NCI-H82 treated with DMSO at 0.1 percent for 48 hours (cell line): ENCODE measurements at regions not wholly inside any gene's neighbourhood (a gene's known extent, or its start where the extent isn't known, plus 50 kb on each side); places are given as distances from the start of the nearest gene placed in this dataset.

Experiments used
- DNase-seq: peaks from one replicate; lab custom pipeline; 2025; ENCODE audit not compliant: unreplicated experiment; lab: John Stamatoyannopoulos, UW

DNA sequence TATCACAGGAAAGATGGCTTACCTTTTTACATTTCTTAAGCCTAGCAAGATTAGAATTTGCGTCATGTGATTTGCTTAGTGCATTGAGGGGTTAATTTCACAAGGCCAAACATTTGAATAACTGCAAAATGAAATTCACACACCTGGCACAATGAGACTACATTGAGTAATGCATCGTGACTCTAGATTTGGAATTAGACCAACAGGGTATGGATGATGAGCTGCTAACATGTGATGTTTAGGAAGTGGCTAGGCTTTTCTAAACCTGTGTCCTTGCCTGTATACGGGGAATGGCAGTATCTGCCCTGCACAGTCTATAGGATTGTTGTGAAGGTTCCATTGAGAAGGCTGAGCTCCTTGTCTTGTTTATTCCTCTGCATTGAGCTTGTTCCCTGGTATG is 160.1 kb downstream of the MFSD1 start:
- peak; percentile 17 for DNase-seq

DNA sequence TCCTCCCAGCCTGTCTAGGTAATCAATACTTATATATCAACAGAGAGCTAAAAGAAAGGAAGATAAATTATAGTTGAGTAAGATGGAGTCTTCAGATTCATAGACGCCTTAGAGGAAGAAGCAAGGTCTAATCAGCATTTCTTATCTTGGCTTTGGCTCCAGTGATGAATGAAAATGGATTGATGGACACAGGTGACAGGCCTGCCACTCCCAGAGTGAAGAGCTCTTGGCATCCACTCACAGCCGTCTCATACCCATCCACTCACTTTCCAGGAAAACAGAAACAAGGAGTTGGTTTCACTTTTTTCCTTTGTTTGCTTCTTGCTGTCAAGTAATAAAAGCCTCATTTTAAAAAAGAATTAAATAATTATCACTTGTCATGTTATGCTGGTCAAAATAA is 168.2 kb downstream of the MFSD1 start:
- no peak for DNase-seq

DNA sequence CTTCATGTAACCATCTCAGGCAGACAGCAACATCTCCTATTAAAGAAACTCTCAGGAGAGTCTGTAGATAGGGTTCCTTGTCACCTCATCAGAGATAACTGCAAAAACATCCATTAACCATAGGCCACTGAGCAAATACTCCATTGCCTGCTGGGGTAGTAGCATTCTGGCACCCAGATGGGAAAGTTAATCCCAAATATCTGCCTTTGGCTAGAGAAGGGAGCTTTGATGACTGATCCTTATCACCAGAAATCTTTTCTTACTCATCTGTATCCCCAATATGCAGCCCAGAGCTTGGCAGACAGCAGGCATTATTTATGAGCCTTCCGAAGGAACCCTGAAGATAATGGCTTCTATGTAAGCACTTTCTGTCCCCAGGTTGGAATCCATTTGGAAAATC is 173.1 kb downstream of the MFSD1 start:
- no peak for DNase-seq

DNA sequence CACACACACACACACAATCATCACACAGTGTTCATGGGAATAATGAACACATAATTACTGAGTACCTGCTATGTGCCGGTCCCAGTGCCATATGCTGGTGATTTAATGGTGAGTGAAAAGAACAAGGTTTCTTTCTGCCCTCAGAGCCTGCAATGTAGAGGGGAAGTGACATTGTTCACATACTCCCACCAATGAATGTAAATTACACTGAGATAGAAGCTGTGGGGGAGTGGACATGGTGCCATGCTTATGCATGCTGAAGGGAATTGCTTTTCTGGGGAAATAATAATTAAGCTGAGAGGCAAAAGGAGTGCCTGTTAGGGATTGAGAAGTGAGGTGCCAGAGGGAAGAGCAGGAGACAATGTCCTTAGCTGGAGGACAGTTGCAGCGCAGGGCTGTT is 175.1 kb downstream of the MFSD1 start:
- DNase-seq: no peak

DNA sequence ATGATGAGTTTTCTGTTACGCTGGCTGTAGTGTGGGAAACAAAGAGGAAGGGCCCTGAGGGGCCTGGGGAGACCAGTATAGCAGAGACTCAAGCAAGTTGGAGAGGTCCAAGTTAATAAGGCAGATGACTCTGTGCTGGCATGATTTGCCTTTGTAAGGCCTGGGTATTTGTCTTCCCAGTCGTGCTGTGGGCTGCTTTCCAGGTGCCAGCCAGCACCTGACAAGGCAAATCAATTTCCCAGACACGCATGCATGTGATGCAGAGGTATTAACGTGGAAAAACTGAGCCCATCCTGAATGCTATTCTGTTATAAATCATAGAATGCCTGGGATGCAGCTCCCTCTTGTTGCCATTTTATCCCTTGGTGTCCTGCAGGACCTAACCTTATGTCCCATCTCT is 175.6 kb downstream of the MFSD1 start:
- DNase-seq: no peak

DNA sequence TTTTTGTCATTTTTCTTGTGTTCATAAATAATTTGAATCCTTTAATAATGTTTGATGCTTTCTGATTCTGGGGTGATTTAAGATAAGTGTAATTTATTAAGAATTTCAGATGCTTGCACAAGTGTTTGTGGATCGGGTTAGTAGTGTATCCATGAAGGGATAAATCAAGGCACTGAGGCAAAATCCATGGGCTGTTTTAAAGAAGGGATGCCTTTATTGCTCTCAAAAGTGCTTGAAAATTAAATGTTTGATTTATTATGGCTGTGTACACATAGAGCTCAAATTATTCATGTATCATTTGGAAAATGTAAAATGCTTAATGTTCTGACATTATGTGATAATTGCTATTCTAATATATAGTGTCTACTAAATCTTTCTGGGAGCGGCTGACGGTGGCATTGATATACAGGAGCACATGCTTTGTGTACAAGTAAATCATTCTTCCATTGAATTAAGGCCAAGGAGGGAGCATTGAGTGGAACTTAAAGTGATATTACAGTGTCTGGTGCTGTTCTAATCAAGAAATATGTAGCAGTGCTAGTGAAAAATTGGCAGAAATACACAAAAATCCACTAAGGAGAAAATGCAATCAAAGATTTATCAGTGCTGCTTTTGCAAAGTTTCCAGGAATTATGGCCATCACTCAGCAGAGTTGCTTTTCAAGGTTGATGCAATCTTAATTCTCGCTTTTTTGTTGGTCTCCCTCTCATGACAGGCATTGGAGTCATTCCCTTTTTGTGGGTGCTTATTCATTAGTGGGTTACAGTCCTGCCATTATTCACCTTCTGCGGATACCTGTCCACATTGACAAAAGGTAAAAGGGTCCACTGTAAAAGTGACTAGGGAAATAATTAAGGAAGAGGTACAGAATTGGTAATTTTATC is 181.6 kb downstream of the MFSD1 start:
- no peak for DNase-seq

DNA sequence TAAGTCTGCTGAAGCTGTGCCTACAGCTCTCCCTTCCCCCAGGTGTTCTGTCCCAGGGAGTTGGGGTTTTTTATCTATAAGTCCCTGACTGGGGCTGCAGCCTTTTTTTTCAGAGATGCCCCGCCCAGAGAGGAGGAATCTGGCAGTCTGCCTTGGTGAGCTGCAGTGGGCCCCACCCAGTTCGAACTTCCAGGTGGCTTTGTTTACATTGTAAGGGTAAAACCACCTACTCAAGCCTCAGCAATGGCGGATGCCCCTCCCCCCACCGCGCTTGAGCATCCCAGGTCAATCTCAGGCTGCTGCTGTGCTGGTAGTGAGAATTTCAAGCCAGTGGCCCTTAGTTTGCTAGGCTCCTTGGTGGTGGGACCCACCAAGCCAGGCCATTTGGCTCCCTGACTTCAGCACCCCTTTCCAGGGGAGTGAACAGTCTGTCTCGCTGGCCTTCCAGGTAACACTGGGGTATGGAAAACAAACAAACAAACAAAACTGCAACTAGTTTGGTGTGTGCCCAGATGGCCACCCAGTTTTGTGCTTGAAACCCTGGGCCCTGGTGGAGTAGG is 189.4 kb downstream of the MFSD1 start:
- DNase-seq: peak; percentile 48

DNA sequence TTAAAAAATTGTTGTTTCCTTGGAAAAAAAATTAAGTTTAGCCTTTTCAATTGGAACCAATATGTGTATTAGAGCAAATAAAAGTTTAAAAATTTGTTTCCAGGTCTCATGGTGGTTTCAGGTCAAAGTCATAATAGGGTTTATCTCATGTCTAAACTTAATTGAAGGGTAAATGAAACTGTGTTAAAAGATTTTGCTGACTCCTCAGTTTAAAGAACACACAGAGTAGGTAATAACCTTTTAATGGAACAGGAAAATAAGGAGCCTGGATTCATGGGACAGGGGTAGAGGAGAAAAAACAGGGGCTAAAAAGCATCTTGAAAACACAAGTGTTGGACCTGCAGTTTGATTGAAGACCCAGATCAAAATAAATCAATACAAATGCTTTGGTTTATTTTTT is 190.6 kb downstream of the MFSD1 start:
- DNase-seq: no peak

DNA sequence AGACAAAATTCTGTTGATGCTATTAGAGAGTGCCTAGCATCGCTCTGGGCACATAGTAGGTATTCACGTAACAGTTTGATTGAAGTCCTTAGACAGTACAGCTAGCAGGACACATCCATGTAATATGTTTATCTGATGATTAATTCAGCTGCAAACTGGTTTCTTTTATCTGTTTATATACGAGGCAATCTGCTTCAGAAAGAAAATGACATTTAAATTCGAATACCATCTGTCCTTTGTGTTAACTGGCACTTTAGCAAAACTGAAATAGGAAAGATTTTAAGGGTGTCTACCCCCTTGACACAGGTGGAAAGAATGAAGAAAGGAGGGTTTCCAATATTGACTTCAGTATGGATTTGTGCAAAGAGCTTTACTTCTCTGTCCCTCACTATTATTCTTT is 192.5 kb downstream of the MFSD1 start:
- DNase-seq: no peak

DNA sequence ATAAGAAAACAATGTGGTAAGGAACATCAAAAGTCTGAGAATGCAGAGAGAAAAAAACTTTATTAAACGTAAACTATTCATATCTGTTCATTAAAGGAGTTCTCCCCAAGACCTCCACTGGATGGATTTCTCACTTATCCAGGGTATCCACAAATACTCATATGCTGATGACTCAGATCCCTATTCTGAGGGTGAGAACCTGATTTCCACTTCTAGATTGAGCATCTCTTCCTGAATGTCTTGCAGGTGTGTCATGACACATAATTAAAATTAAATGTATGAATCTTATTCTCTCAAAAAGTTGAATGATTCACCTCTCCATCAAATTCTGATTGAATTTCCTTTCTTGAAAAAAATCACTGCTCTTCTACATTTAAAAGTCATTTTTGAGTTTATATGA is 199.9 kb downstream of the MFSD1 start:
- DNase-seq: no peak

DNA sequence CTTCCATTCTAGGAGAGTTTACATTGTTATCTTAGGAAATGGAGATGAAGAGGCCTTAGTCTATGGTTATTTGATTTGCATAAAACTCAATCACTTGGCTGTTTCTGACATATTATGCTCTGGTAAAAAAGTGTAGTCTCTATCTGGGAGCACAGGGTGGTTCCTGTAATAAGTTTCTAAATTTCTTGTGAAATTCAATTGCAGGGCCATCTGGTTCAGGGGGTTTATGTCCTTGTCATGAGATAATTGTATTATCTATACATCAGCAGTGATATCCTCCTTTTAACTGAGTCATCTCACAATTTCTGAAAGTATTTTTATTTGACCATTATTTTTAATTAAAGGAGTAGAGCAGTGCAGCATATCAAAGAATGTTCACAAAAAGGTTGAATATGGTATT is 203.3 kb downstream of the MFSD1 start:
- DNase-seq: peak; percentile 74

DNA sequence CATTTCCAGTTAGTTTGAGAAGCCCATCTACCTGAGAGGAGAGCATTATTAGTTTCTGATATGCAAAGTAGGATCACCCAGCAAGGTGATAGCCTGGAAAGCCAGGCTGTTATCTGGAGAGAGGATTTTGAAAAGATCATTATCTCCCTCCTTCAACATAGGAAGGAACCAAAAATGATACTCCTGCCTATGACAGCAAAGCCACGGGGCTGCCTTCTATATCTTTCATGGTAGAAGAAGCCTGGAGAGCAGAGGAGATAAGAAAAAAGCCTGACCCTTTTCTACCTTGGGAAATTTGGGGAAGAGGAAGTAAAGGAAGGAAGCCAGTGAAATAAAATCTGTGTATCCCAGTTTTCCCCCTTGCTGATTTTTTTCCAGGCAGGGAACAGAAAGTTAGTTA is 205.5 kb downstream of the MFSD1 start:
- no peak for DNase-seq

DNA sequence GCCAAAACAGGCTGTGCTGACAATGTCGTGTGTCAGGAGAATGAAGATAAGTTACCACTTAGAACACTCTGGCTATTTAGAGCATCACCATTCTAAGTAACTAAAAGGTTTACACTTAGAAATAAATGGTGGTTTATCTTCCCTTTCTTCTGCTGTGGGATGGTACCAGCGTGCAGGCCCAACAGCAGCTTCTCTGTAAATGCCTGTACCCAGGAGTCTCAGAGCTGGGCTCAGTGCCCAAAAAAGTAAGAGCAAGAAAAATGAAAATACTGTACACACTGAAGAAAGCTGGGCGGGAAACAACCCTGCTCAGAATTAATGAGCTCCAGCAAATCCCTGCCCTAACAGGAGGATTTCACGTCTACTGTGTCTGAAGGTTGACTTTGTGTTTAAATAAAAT is 206.5 kb downstream of the MFSD1 start:
- peak; percentile 25 for DNase-seq

DNA sequence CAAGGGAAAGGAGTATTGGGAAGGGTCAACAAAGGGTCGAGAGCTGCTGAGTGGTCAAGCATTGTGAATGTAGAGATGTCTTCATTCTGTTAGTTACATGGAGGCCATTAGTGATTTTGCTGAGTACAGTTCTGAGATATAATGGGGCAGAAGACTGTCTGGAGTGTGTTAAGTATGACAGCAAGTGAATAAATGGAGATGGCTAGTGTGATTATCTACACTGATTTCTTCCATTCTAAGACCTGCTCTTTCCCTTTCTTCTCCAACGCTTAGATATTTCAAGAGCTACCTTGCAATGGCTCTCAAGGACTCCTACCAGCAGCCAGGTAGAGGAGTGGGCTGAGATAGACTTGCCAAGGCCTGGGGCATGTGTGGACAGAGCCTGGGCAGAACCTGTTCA is 216.5 kb downstream of the MFSD1 start:
- no peak for DNase-seq

DNA sequence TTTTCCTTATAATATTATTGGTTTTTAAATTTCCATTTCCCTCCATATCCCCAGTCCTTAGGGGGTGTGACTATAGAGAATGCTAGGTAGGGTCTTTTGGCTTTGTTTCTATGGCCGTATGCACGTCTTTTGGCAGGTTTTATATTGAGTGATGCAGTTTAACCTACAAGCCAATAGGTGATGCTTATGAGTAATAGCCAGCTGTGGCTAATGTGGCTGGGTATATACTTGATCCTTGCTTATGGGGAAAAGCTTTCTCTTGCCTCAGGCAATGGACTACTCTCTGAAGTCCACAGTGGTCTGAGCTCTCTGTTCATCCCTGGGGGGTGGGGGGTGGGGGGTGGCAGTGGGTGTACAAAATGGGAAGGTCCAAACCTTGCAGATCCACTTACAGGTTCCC is 223.9 kb downstream of the MFSD1 start:
- DNase-seq: no peak

DNA sequence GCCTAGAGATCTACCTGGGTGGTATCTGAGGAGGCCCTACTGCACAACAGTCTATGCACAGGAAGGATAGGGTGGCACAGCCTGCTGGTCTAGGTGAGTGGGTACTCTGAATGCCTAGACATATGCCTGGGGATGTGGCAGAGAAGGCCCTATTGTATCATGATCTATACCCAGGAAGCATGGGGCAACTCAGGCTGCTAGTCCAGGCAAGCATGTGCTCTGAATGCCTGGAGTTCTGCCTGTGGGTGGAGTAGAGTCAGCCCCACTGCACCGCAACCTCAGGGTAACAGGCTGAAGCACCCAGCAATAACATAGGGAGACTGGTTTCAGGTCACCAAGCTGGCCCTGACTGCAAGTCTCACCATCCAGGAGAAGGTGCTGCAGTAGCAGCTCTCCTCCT is 224.7 kb downstream of the MFSD1 start:
- DNase-seq: no peak

DNA sequence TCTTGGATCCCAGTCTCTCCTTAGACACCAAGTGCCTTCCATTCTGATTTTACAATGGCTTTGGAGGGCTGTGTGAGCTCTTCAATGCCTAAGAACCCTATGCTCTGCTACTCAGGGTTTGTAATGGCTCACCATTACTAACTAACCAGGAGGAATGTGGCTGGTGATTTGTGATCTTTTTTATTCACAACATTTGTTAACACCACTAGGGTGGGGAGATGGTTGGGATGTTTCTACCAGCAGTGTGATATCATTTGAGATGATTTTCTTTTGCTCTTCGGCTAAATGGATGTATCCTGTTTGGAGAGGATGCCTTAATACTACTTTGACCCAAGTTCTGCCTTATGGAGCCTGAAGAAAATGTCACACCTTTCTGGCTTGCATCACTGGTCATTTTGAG is 226.9 kb downstream of the MFSD1 start:
- DNase-seq: no peak

DNA sequence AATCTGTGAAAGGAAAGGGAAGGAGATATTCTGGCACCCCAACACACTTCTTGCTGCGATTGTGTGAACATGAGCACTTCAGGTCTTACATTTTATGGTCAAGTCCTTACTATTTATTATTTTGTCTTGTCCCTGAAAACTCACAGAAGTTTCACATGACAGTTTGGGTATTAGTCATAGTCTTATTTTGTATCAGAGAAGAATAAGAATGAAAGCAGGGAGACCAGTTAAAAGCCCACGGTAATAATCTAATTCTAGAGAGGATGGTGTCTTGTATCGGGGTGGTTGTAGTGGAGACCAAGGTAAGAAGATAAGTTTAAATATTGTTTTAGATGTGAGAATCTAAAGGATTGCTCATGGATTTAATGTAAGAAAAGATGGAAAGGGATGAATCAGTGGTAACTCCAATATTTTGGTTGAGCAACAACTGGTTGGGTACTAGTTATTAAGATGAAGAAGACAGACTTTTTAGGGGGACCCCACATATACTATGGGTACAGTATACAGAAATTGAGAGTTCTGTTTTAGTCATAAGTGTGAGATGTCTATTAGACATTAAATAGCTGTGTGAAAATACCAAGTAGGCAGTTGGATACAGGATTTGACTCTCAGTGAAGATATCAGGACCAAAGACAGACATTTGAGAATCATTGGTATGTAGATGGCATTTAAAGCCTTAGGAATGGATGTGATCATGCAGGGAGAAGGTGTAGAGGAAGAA is 227.6 kb downstream of the MFSD1 start:
- no peak for DNase-seq

DNA sequence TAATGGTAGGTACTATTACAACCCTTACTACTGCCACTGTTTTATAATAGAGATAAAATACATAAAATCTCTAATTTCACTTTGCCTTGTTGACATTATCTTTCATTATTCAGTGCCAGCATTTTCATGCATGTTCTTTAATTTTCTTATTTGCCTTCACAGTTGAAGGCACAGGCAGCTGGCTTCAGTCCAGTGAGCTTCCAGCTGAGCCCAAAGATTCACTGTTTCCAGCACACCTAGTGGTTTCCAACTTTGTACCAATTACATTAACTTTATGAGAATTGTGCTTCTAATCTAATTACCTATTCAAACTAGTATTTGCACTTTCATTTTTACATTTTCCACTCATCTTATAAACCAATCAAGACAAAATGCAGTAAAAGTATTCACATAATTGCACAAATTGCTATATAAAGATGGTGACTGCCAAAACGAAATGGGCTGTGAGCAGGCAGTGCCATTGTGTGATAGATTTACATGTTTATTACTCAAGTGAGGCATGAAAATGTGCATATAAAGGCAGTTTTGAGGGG is 228.3 kb downstream of the MFSD1 start:
- no peak for DNase-seq

DNA sequence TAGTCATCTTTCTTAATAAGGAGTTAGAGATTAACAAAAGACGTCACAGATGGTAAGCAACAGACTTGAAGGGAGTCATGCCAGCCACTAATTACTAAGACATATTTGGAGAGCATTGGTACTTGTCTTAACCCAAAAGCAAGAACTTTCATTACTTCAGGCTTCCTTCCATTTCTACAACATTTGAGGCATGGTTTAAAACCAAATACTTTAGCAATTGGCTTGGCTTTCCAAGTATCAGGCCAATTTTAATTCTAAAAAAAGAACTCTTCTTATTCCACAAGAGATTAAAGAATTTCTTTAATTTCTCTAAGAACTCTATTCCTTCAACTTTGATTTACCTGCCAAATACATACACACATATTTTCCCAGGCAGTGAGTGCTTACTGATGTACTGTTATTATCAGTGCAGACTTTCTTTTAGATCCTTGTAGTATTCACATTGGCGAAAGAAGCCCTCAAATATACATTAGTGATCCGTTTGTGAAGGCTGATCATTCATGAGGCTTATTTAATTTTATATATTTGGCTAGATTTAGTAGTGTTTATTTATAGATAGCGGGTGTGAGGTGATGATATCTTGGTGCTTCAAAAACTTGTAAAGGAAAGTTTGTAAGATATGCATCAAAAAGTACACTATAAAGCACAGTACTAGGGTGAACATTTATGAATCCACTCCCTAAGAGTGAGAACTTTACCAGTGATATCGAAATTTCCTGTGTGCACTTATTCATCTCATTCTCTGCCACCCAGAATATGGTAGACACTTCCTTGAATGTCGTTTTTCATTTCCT is 229.2 kb downstream of the MFSD1 start:
- DNase-seq: no peak

DNA sequence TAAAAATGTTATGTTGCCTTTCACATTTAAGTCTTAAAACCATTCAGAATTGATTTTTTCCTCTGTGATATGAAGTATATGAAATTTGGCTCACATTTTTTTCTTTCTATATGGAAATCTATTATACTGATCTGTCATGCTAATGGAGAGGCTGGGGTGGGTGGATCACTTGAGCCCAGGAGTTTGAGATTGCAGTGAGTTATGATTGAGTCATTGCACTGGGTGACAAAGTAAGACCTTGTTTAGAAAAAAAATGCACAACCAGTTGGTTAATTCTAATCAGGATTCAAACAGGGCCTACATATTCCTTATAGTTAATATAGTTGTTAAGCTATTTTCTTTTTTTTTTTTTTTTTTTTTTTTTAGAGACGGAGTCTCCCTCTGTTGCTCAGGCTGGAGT is 230.5 kb downstream of the MFSD1 start:
- no peak for DNase-seq
